NCI-H345 (cell line): ENCODE measurements at regions not wholly inside any gene's neighbourhood (a gene's known extent, or its start where the extent isn't known, plus 50 kb on each side); places are given as distances from the start of the nearest gene placed in this dataset.
"Not testable (repeated sequence)": the region's sequence is repeated elsewhere in the genome, so short reads cannot be mapped to it uniquely, and the experiment has no call there.

Source experiments
- DNase-seq: peaks from one replicate; lab custom pipeline; 2025; lab: John Stamatoyannopoulos, UW

DNA sequence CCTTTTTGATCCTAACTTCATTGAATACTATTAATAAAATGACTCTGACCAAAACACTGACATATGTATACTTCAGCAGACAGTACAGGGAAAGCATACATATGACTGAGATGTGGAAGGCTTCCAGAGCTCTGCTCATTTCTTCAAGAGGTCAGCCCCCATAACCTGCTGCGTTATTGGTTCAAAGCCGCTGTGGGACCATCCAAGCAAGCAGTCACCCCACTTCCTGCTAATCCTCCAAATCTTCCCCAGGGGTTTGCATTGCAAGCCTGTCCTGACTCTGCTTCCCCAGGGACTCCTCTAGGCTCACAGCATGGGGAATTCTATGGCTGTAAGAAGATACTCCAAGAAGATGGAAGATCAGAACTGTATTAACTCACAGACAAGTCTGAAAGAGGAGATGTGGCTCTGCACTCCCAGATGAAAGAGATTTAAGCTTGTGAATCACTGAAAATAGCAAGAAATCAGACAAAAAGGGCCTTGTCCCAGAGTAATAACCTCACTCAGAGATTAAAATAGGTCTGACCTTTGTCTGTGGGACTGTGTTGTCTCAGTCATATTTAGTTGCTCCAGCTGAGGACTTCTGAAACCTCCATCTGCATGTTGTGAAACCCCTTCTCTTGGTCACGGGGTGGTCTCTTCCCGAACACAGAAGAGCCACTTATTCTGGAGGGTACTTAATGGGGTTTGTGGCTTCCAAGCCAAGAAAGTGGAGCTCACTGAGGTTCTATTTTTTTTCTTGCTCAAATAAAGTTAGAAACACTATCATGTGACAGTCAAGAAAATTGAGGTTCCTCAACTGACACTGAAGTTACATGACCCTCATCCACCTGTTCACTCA, 101.5 kb upstream of the MARCKS start:
- no peak for DNase-seq

DNA sequence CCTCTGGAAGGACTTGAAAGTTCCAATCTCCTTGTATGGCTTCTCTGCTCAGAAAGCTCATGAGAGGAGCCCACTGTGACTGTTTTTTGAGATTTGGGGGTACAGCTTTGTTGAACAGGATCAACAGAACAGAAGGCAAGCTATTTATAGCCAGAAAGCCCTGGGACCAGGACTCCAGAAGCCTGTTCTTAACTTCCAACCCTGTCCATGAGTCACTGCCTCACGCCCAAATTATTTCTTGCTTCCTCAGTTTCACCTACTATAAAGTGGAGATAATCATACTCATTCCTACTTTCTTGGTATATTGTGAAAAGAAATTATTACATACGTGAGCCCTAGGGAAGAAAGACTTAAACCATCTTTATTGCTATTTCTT, 100.9 kb upstream of the MARCKS start:
- no peak for DNase-seq

DNA sequence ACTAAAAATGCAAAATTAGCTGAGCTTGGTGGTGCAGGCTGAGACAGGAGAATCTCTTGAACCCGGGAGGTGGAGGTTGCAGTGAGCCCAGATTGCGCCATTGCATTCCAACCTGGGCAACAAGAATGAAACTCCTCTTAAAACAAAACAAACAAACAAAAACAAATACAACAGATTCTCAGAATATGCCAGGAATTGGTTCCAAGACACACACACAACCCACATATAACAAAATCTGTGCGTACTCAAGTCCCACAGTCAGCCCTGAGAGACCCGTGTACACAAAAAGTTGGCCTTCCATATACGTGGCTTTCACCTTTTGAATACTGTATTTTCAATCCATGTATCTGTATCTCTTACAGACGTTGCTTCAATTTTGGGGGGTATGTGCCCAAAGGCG, 98.9 kb upstream of the MARCKS start:
- no peak for DNase-seq

- no peak for DNase-seq
Observed at GRCh38 chr6:113758826-113759574, 98.1 kb upstream of the MARCKS start.

GRCh38 chr6:113762641-113763040, 94.5 kb upstream of the MARCKS start:
- no peak for DNase-seq

DNA sequence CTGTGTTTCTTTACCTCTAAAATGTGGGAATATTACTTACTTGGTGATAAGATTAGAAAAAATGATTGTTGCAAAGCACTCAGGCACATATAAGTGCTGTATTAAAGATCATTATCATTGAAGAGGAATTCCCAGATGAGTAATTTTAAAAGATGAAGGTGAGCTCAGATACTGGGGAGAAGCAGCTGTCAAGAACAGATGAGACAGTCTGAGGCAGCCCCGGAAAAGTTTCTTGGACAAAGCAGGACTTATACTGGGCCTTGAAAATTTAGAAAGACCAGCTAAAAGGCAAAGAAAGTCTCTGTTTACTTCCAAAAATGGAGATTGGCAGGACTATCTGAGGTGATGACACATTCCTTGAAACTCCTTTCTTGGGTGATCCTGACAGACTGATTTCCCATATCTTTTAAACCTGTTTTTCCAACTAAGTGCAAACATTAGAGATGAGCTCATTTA, 93.8 kb upstream of the MARCKS start:
- no peak for DNase-seq

- no peak for DNase-seq
Observed at GRCh38 chr6:113763876-113764275, 93.3 kb upstream of the MARCKS start.

DNA sequence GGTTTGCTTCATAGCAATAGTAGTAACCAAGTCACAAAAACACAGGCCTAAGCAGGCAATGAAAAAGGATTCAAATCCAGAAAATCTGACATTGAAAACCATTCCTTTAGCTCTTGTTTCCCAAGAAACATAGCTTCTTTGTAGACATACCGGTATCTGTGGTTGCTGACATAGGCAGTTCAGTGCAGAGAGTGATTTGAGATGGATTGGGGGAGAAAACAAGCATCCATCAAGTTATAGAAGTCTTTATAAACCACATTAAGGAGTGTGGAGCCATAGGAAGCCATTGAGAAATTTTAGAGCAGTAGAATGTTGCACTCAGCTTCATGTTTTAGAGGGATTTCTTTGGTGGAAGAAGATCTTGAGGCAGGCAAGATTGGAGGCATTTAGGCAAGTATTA, 91.2 kb upstream of the MARCKS start:
- DNase-seq, result no peak

- DNase-seq, result no peak
Observed at GRCh38 chr6:113767985-113768384, 89.2 kb upstream of the MARCKS start.

- DNase-seq, result no peak
Observed at GRCh38 chr6:113772961-113773360, 84.2 kb upstream of the MARCKS start.

- no peak for DNase-seq
Observed at GRCh38 chr6:113774127-113774825, 82.9 kb upstream of the MARCKS start.

DNA sequence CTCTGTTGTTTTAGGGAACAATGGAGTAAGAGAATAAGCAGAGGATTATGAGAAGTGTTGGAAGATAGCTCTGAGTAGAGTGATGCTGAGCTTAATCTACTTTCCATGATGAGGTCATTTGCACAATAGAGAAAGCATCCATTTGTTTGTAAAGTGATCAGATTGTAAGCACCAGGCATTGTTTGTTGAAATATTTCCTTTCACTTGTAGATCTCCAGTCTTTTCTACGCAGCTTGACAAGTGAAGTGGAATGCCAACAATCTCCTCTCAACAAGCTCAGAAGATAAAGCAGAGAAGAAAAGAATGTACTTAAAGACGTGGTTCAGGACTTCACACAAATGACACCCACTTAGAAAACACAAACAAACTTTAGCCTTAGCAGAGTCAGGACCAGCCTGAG, 80.1 kb upstream of the MARCKS start:
- DNase-seq, result no peak

GRCh38 chr6:113777601-113778000, 79.5 kb upstream of the MARCKS start:
- no peak for DNase-seq

DNA sequence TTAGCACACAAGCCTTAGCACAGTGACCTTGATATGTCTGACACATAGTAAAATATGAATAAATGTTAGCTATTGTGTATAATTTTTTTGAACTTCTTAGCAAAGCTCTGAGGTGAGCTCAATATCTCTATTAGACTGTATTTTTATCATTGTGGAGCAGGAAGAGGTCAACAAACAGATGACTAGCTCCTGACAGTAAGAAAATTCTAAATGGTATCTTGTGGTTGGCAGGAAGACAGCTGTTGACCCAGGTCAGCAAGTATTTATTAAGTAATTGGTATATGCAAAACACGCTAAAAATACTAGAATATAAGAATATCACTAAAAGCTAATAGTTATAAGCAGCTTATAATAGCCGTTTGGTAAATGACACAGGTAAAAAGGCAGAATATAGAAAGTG, 77.5 kb upstream of the MARCKS start:
- DNase-seq, result no peak

DNA sequence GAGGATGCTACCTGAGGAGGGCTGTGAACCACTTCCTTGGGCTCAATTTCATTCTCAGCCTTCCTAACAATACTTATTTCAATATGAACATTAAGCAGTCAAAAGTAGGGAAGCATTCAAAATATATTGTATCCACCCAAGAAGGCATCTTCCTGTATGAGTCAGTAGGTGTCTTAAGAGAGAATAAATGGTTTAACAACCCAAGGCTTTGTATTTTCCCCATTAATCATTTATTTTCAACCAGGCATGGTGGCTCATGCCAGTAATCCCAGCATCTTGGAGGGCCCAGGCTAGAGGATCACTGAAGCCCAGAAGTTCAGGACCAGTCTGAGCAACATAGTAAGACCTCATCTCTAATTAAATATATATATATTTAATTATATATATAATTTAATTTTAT, 74.5 kb upstream of the MARCKS start:
- no peak for DNase-seq

GRCh38 chr6:113786168-113786567, 71.0 kb upstream of the MARCKS start:
- DNase-seq, result no peak

DNA sequence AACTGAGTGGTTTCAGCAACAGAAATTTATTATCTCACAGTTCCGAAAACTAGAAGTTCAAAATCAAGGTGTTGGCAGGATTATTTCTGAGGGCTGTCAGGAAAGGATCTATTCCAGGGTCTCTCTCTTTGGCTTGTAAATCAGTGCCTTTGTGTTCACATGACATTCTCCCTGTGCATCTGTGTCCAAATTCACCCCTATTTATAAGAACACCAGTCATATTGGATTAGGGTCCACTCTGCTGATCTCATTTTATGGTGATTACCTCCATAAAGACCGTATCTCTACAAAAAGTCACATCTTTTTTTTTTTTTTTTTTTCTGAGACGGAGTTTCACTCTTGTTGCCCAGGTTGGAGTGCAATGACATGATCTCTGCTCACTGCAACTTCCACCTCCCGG, 68.6 kb upstream of the MARCKS start:
- DNase-seq, result no peak

GRCh38 chr6:113791225-113791624, 65.9 kb upstream of the MARCKS start:
- not testable (repeated sequence) for DNase-seq

- DNase-seq, result not testable (repeated sequence)
Observed at GRCh38 chr6:113795371-113795770, 61.8 kb upstream of the MARCKS start.

- no peak for DNase-seq
Observed at GRCh38 chr6:113796038-113796437, 61.1 kb upstream of the MARCKS start.

DNA sequence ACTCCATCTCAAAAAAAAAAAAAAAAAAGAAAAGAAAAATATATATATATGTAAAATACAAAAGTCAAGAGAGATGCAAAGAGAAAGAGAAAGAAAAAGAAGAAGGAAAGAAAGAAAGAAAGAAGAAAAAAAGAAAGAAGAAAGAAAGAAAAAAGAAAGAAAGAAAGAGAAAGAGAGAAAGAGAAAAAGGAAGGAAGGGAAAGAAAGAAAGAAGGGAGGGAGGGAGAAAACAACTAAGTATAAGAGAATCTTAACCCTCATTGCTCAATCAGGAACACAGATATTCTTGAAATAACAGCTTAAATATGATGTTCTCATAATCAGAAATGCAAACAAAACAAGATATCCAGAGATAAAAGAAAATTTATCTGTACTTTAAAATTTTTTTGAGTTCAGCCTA, 54.4 kb upstream of the MARCKS start:
- DNase-seq, result no peak

DNA sequence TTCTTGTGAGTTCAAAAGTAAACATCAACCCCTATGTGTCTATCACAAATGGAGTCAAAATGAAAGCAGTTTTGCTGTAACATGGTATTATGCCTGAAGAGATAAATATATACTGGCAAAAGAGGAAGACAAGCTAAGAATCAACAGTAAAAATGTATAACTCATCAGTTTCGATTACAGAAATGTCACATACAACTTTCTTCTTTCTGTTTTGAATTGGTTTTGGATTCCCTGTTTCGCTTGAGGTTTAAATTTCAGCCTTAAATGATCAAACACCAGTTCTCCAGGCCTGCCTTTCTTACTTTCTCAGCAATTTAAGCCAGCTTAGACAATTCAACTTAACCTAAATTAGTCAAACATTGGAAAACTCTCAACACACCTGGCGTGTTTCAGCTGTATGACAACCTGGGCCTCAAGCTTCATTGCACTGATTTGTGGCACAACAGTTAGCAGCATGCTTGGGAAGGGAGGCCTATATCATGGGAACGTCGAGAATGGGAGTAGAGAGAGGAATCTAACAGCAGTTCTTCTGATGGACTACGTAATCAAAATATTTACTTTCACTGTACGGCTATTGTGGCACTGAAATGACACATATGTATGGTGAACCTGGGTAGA, 51.9 kb upstream of the MARCKS start:
- no peak for DNase-seq
